Effector memory CD8-positive, alpha-beta T cell (primary cell): ENCODE measurements at regions not wholly inside any gene's neighbourhood (a gene's known extent, or its start where the extent isn't known, plus 50 kb on each side); places are given as distances from the start of the nearest gene placed in this dataset.

Experiments used
- ATAC-seq: fragments of 150-1000 bp; cut with Tn5 transposase; replicated peaks from 2 replicates; pipeline ENCODE4 v1.10.0; 2021; ENCODE audit warnings: mild to moderate bottlenecking, moderate library complexity
- DNase-seq, 3 experiments: peaks; one replicate each; pipeline ENCODE4 v3.0.0; 2021
- H3K27ac Mint-ChIP-seq, 2 donors: one replicate each; pipeline ENCODE4 v1.8.0; 2022; ENCODE audit warnings: mild to moderate bottlenecking in 2 of 2, mixed read lengths in 2 of 2, moderate library complexity in 2 of 2
- H3K27me3 Mint-ChIP-seq, 2 donors: one replicate each; pipeline ENCODE4 v1.8.0; 2022; ENCODE audit warnings: mixed read lengths in 2 of 2
- H3K36me3 Mint-ChIP-seq: one replicate; pipeline ENCODE4 v1.8.0; 2022; ENCODE audit warnings: mild to moderate bottlenecking, moderate library complexity, mixed read lengths; ENCODE audit not compliant: insufficient read depth
- H3K4me1 Mint-ChIP-seq, 2 donors: one replicate each; pipeline ENCODE4 v1.8.0; 2022; ENCODE audit warnings: low read depth in 2 of 2, mixed read lengths in 2 of 2
- H3K4me3 Mint-ChIP-seq, 2 donors: one replicate each; pipeline ENCODE4 v1.8.0; 2022; ENCODE audit warnings: mild to moderate bottlenecking in 2 of 2, mixed read lengths in 2 of 2, moderate library complexity in 2 of 2
- H3K9me3 Mint-ChIP-seq, 2 donors: one replicate each; pipeline ENCODE4 v1.8.0; 2022; ENCODE audit warnings: mixed read lengths in 2 of 2

- no peaks in the 10 kb centered on the region for H3K9me3 Mint-ChIP-seq
These were observed 77.2 kb downstream of the CTSL start for GRCh38 chr9:87803166-87803565.

GRCh38 chr9:87803623-87804345 lies 77.9 kb downstream of the CTSL start:
- Mint-ChIP-seq H3K27ac (no peak overlapping the region), H3K9me3 (no peaks in the 10 kb centered on the region), H3K36me3 (no peaks in the 10 kb centered on the region), H3K4me1 (no peaks in the 10 kb centered on the region), H3K4me3 (no peak overlapping the region), H3K27me3 (peaks cover 28 to 71% of the 10 kb centered on the region in 2 donors)
- ATAC-seq (no peak), DNase-seq (no peak)

More at GRCh38 chr9:87803166-87803565, 77.2 kb downstream of the CTSL start:
- peaks cover 22 to 68% of the 10 kb centered on the region in 2 donors for H3K27me3 Mint-ChIP-seq
- H3K27ac Mint-ChIP-seq = no peak overlapping the region
- no peak for ATAC-seq
- H3K36me3 Mint-ChIP-seq = no peaks in the 10 kb centered on the region
- H3K4me1 Mint-ChIP-seq = no peaks in the 10 kb centered on the region
- no peak overlapping the region for H3K4me3 Mint-ChIP-seq
- DNase-seq = no peak

- no peaks in the 10 kb centered on the region for H3K9me3 Mint-ChIP-seq
- H3K4me1 Mint-ChIP-seq = no peaks in the 10 kb centered on the region
- DNase-seq (no peak), ATAC-seq (no peak)
- peaks cover 37 to 69% of the 10 kb centered on the region in 2 donors for H3K27me3 Mint-ChIP-seq
- H3K27ac Mint-ChIP-seq = no peak overlapping the region
- no peak overlapping the region for H3K4me3 Mint-ChIP-seq
- H3K36me3 Mint-ChIP-seq = no peaks in the 10 kb centered on the region
These were observed 77.4 kb upstream of the SPATA31E1 start for GRCh38 chr9:87805259-87805658.

- peaks cover 0 to 6% of the 10 kb centered on the region in 2 donors for H3K4me1 Mint-ChIP-seq
- H3K9me3 Mint-ChIP-seq = no peaks in the 10 kb centered on the region
- peaks cover 45 to 64% of the 10 kb centered on the region in 2 donors for H3K27me3 Mint-ChIP-seq
- DNase-seq (no peak), ATAC-seq (no peak)
- H3K4me3 Mint-ChIP-seq = no peak overlapping the region
- no peaks in the 10 kb centered on the region for H3K36me3 Mint-ChIP-seq
- H3K27ac Mint-ChIP-seq = no peak overlapping the region
These were observed 72.7 kb upstream of the SPATA31E1 start for GRCh38 chr9:87810008-87810407.

GRCh38 chr9:87810679-87811178 lies 71.9 kb upstream of the SPATA31E1 start:
- ATAC-seq (no peak), DNase-seq (no peak)
- Mint-ChIP-seq H3K4me1 (peaks cover 0 to 6% of the 10 kb centered on the region in 2 donors), H3K27me3 (peaks cover 46 to 66% of the 10 kb centered on the region in 2 donors), H3K4me3 (no peak overlapping the region), H3K27ac (no peak overlapping the region), H3K9me3 (no peaks in the 10 kb centered on the region), H3K36me3 (peaks cover under 1% of the 10 kb centered on the region)

GRCh38 chr9:87812375-87813118 lies 70.1 kb upstream of the SPATA31E1 start:
- DNase-seq (no peak), ATAC-seq (no peak)
- H3K4me3 Mint-ChIP-seq = no peak overlapping the region
- H3K27ac Mint-ChIP-seq = no peak overlapping the region
- H3K27me3 Mint-ChIP-seq = peaks cover 44 to 58% of the 10 kb centered on the region in 2 donors
- peaks cover 0 to 6% of the 10 kb centered on the region in 2 donors for H3K4me1 Mint-ChIP-seq
- H3K36me3 Mint-ChIP-seq = peaks cover 4% of the 10 kb centered on the region
- no peaks in the 10 kb centered on the region for H3K9me3 Mint-ChIP-seq

GRCh38 chr9:87813119-87813463 lies 69.6 kb upstream of the SPATA31E1 start:
- Mint-ChIP-seq H3K4me1 (peaks cover 0 to 6% of the 10 kb centered on the region in 2 donors), H3K36me3 (peaks cover 4% of the 10 kb centered on the region), H3K9me3 (no peaks in the 10 kb centered on the region), H3K27me3 (peaks cover 38 to 53% of the 10 kb centered on the region in 2 donors), H3K4me3 (no peak overlapping the region), H3K27ac (no peak overlapping the region)
- DNase-seq (no peak), ATAC-seq (no peak)

GRCh38 chr9:87816036-87816435 lies 66.6 kb upstream of the SPATA31E1 start:
- no peak for DNase-seq

GRCh38 chr9:87818308-87818707 lies 64.4 kb upstream of the SPATA31E1 start:
- peaks cover 10 to 17% of the 10 kb centered on the region in 2 donors for H3K27me3 Mint-ChIP-seq
- H3K36me3 Mint-ChIP-seq = peaks cover 4% of the 10 kb centered on the region
- no peak overlapping the region for H3K27ac Mint-ChIP-seq
- no peak for ATAC-seq
- H3K9me3 Mint-ChIP-seq = no peaks in the 10 kb centered on the region
- H3K4me3 Mint-ChIP-seq = no peak overlapping the region
- no peak for DNase-seq
- H3K4me1 Mint-ChIP-seq = no peaks in the 10 kb centered on the region

More at GRCh38 chr9:87816036-87816435, 66.6 kb upstream of the SPATA31E1 start:
- peaks cover 0 to 6% of the 10 kb centered on the region in 2 donors for H3K4me1 Mint-ChIP-seq
- H3K36me3 Mint-ChIP-seq = peaks cover 4% of the 10 kb centered on the region
- H3K27ac Mint-ChIP-seq = no peak overlapping the region
- H3K9me3 Mint-ChIP-seq = no peaks in the 10 kb centered on the region
- ATAC-seq = no peak
- peaks cover 22 to 29% of the 10 kb centered on the region in 2 donors for H3K27me3 Mint-ChIP-seq
- no peak overlapping the region for H3K4me3 Mint-ChIP-seq

- DNase-seq = no peak
- Mint-ChIP-seq H3K4me1 (no peaks in the 10 kb centered on the region), H3K27ac (no peak overlapping the region), H3K36me3 (peaks cover 3% of the 10 kb centered on the region), H3K9me3 (no peaks in the 10 kb centered on the region), H3K27me3 (peaks cover 15 to 16% of the 10 kb centered on the region in 2 donors), H3K4me3 (no peak overlapping the region)
- ATAC-seq = no peak
These were observed 58.3 kb upstream of the SPATA31E1 start for GRCh38 chr9:87824216-87824875.

GRCh38 chr9:87824886-87825285 lies 57.8 kb upstream of the SPATA31E1 start:
- Mint-ChIP-seq H3K4me3 (no peak overlapping the region), H3K27ac (no peak overlapping the region), H3K4me1 (no peaks in the 10 kb centered on the region), H3K9me3 (no peaks in the 10 kb centered on the region), H3K36me3 (peaks cover 3% of the 10 kb centered on the region), H3K27me3 (peaks cover 16 to 19% of the 10 kb centered on the region in 2 donors)
- no peak for DNase-seq
- ATAC-seq = no peak

- H3K4me3 Mint-ChIP-seq = no peak overlapping the region
These were observed 56.3 kb upstream of the SPATA31E1 start for GRCh38 chr9:87826331-87826730.

GRCh38 chr9:87827341-87827740 lies 55.3 kb upstream of the SPATA31E1 start:
- H3K27me3 Mint-ChIP-seq = peaks cover 16 to 19% of the 10 kb centered on the region in 2 donors
- DNase-seq = no peak
- no peak overlapping the region for H3K27ac Mint-ChIP-seq
- no peaks in the 10 kb centered on the region for H3K4me1 Mint-ChIP-seq
- ATAC-seq = no peak
- no peaks in the 10 kb centered on the region for H3K9me3 Mint-ChIP-seq
- no peak overlapping the region for H3K4me3 Mint-ChIP-seq
- H3K36me3 Mint-ChIP-seq = peaks cover 3% of the 10 kb centered on the region

More at GRCh38 chr9:87826331-87826730, 56.3 kb upstream of the SPATA31E1 start:
- no peaks in the 10 kb centered on the region for H3K9me3 Mint-ChIP-seq
- no peaks in the 10 kb centered on the region for H3K4me1 Mint-ChIP-seq
- no peak for ATAC-seq
- DNase-seq = no peak
- H3K27me3 Mint-ChIP-seq = peaks cover 16 to 19% of the 10 kb centered on the region in 2 donors
- peaks cover 3% of the 10 kb centered on the region for H3K36me3 Mint-ChIP-seq
- no peak overlapping the region for H3K27ac Mint-ChIP-seq
